ENCODE measurements at regions not wholly inside any gene's neighbourhood (a gene's known extent, or its start where the extent isn't known, plus 50 kb on each side); places are given as distances from the start of the nearest gene placed in this dataset.

DNA sequence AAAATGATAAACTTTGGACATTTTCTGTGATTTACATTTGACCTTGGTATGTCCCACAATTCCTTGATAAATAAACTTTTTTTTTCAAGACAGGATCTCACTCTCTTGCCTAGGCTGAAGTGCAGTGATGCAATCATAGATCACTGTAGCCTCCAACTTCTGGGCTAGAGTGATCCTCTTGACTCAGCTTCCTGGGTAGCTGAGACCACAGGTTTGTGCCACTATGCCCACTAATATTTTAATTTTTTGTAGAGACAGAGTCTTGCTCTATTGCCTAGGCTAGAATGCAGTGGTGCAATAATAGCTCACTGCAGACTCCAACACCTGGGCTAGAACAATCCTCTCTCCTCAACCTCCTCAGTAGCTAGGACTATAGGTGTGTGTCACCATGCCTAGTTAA lies 79.1 kb upstream of the PTGDR start:
- Histone ChIP-seq H3K4me1 (ENCODE audit: control insufficient read depth, insufficient read depth, low read length) (no peaks in the 10 kb centered on the region), H4K20me1 (ENCODE audit: control insufficient read depth, insufficient read depth) (no peaks in the 10 kb centered on the region), H3K9ac (ENCODE audit: control insufficient read depth, insufficient read depth, low read length) (no peak overlapping the region), H3K9me3 (replicated peaks; ENCODE audit: control insufficient read depth, insufficient read depth, low read length) (no peaks in the 10 kb centered on the region), H3K4me3 (no peak overlapping the region), H3K4me2 (ENCODE audit: control insufficient read depth, insufficient read depth) (no peak overlapping the region), H3K79me2 (ENCODE audit: control insufficient read depth, insufficient read depth, low read length) (no peaks in the 10 kb centered on the region), H3K36me3 (ENCODE audit: control insufficient read depth in 2 of 2, insufficient read depth in 2 of 2, low read length in 1 of 2) (no peaks in the 10 kb centered on the region), H2AFZ (ENCODE audit: control insufficient read depth, low read depth, low read length) (no peak overlapping the region), H3K27me3 (replicated peaks in 1 of 2; ENCODE audit: control insufficient read depth in 2 of 2, insufficient read depth in 2 of 2, low read length in 1 of 2) (no peaks in the 10 kb centered on the region), H3K27ac (ENCODE audit: control insufficient read depth, insufficient read depth) (no peak overlapping the region)
- ATAC-seq (no peak), FAIRE-seq (no peak), DNase-seq (ENCODE audit: low read depth, low spot score) (no peak)
- ChIA-PET POLR2A (no interaction called here), CTCF (no interaction called here), RAD21 (ENCODE audit: unreplicated experiment) (no interaction called here), SMC1A (ENCODE audit: uncharacterized antibody, unreplicated experiment) (no interaction called here)
- intact Hi-C loops (cut with micrococcal nuclease; ENCODE audit: unreplicated experiment) = no loop called here
- in situ Hi-C loops (cut with MboI) = no loop called here
- BruUV-seq (replicated peaks) = no TSS peak
- TF ChIP-seq RAD51 (IDR thresholded peaks at IDR 0.05) (no peak), SPI1 (IDR thresholded peaks at IDR 0.05; ENCODE audit: borderline replicate concordance, insufficient read depth, low read depth, low read length) (no peak), SMC3 (IDR thresholded peaks at IDR 0.05; ENCODE audit: borderline replicate concordance, low read length) (no peak), HDGF (IDR thresholded peaks at IDR 0.05) (no peak), ATF7 (IDR thresholded peaks at IDR 0.05; ENCODE audit: low read depth) (no peak), JUNB (IDR thresholded peaks at IDR 0.05) (no peak), RUNX3 (IDR thresholded peaks at IDR 0.05; ENCODE audit: low read length) (no peak), CBFB (IDR thresholded peaks at IDR 0.05; ENCODE audit: low read depth) (no peak), RCOR1 (conservative IDR thresholded peaks at IDR 0.05; ENCODE audit: low read depth, low read length) (no peak), CHD4 (IDR thresholded peaks at IDR 0.05) (no peak), ASH2L (IDR thresholded peaks at IDR 0.05; ENCODE audit: borderline replicate concordance, low read depth) (no peak), IRF4 (IDR thresholded peaks at IDR 0.05; ENCODE audit: low read depth, low read length) (no peak), TCF3 (IDR thresholded peaks at IDR 0.05; ENCODE audit: borderline replicate concordance, insufficient read depth, low read depth, low read length) (no peak)
- TF ChIP-seq, protein P1, sequence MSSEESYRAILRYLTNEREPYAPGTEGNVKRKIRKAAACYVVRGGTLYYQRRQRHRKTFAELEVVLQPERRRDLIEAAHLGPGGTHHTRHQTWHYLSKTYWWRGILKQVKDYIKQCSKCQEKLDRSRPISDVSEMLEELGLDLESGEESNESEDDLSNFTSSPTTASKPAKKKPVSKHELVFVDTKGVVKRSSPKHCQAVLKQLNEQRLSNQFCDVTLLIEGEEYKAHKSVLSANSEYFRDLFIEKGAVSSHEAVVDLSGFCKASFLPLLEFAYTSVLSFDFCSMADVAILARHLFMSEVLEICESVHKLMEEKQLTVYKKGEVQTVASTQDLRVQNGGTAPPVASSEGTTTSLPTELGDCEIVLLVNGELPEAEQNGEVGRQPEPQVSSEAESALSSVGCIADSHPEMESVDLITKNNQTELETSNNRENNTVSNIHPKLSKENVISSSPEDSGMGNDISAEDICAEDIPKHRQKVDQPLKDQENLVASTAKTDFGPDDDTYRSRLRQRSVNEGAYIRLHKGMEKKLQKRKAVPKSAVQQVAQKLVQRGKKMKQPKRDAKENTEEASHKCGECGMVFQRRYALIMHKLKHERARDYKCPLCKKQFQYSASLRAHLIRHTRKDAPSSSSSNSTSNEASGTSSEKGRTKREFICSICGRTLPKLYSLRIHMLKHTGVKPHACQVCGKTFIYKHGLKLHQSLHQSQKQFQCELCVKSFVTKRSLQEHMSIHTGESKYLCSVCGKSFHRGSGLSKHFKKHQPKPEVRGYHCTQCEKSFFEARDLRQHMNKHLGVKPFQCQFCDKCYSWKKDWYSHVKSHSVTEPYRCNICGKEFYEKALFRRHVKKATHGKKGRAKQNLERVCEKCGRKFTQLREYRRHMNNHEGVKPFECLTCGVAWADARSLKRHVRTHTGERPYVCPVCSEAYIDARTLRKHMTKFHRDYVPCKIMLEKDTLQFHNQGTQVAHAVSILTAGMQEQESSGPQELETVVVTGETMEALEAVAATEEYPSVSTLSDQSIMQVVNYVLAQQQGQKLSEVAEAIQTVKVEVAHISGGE (CRISPR knock-in tag; IDR thresholded peaks at IDR 0.05) = no peak
